ENCODE measurements at regions not wholly inside any gene's neighbourhood (a gene's known extent, or its start where the extent isn't known, plus 50 kb on each side); places are given as distances from the start of the nearest gene placed in this dataset.

GRCh38 chr9:23962101-23962500 lies 136.1 kb upstream of the ELAVL2 start:
- no peak for DNase-seq (ENCODE audit: low read depth in 1 of 2, low spot score in 1 of 2)
- Histone ChIP-seq H3K27me3 (ENCODE audit: insufficient read depth, poor library complexity, severe bottlenecking) (no peaks in the 10 kb centered on the region), H3K27ac (replicated peaks) (no peak overlapping the region), H3K4me3 (replicated peaks; ENCODE audit: insufficient read depth, low read length) (no peak overlapping the region)
- TF ChIP-seq CTCF (IDR thresholded peaks at IDR 0.05; ENCODE audit: insufficient read depth, low read length) (no peak), SPI1 (IDR thresholded peaks at IDR 0.05; ENCODE audit: borderline replicate concordance, low read depth) (no peak), GABPA (IDR thresholded peaks at IDR 0.05; ENCODE audit: low read depth) (no peak), REST (IDR thresholded peaks at IDR 0.05; ENCODE audit: insufficient replicate concordance, low read depth) (no peak), POLR2AphosphoS5 (IDR thresholded peaks at IDR 0.05; ENCODE audit: low read depth) (no peak)

GRCh38 chr9:23945897-23946296 lies 119.9 kb upstream of the ELAVL2 start:
- H3K4me3 ChIP-seq (replicated peaks; ENCODE audit: insufficient read depth, low read length) = no peak overlapping the region
- H3K27ac ChIP-seq (replicated peaks) = no peak overlapping the region
- no peaks in the 10 kb centered on the region for H3K27me3 ChIP-seq (ENCODE audit: insufficient read depth, poor library complexity, severe bottlenecking)
- no peak for DNase-seq (ENCODE audit: low read depth in 1 of 2, low spot score in 1 of 2)
- TF ChIP-seq POLR2AphosphoS5 (IDR thresholded peaks at IDR 0.05; ENCODE audit: low read depth) = no peak
- TF ChIP-seq REST (IDR thresholded peaks at IDR 0.05; ENCODE audit: insufficient replicate concordance, low read depth) = no peak
- TF ChIP-seq SPI1 (IDR thresholded peaks at IDR 0.05; ENCODE audit: borderline replicate concordance, low read depth) = no peak
- TF ChIP-seq GABPA (IDR thresholded peaks at IDR 0.05; ENCODE audit: low read depth) = no peak
- TF ChIP-seq CTCF (IDR thresholded peaks at IDR 0.05; ENCODE audit: insufficient read depth, low read length) = no peak

- Histone ChIP-seq H3K27ac (replicated peaks) (no peak overlapping the region), H3K4me3 (replicated peaks; ENCODE audit: insufficient read depth, low read length) (no peak overlapping the region), H3K27me3 (ENCODE audit: insufficient read depth, poor library complexity, severe bottlenecking) (no peaks in the 10 kb centered on the region)
- TF ChIP-seq POLR2AphosphoS5 (IDR thresholded peaks at IDR 0.05; ENCODE audit: low read depth) = no peak
- TF ChIP-seq REST (IDR thresholded peaks at IDR 0.05; ENCODE audit: insufficient replicate concordance, low read depth) = no peak
- no peak for TF ChIP-seq GABPA (IDR thresholded peaks at IDR 0.05; ENCODE audit: low read depth)
- TF ChIP-seq SPI1 (IDR thresholded peaks at IDR 0.05; ENCODE audit: borderline replicate concordance, low read depth) = no peak
- TF ChIP-seq CTCF (IDR thresholded peaks at IDR 0.05; ENCODE audit: insufficient read depth, low read length) = no peak
- no peak for DNase-seq (ENCODE audit: low read depth in 1 of 2, low spot score in 1 of 2)
Observed at GRCh38 chr9:23941051-23941450, 115.0 kb upstream of the ELAVL2 start.

Measured in HL-60 (cell line).